Activated T-helper 1 cell treated with anti-CD3 and anti-CD28 coated beads, Interleukin-12 subunit alpha, Interleukin-12 subunit beta, Interleukin-2, Interleukin-4 antibody, amounts not matched to agents 30 ng/mL and 10 ng/mL and 1 ng/mL, durations not matched to agents 14 hours and 24 hours and 36 hours (primary cell): ENCODE measurements at regions not wholly inside any gene's neighbourhood (a gene's known extent, or its start where the extent isn't known, plus 50 kb on each side); places are given as distances from the start of the nearest gene placed in this dataset.
"Not testable (repeated sequence)": the region's sequence is repeated elsewhere in the genome, so short reads cannot be mapped to it uniquely, and the experiment has no call there.

Experiments used
- DNase-seq: peaks from one replicate; pipeline ENCODE4 v3.0.0; 2021; ENCODE audit warnings: low spot score
- H3K27ac Mint-ChIP-seq: one replicate; pipeline ENCODE4 v1.8.0; 2021; ENCODE audit warnings: mild to moderate bottlenecking, mixed read lengths
- H3K27me3 Mint-ChIP-seq: one replicate; pipeline ENCODE4 v1.8.0; 2022; ENCODE audit warnings: mild to moderate bottlenecking, moderate library complexity, mixed read lengths; ENCODE audit not compliant: insufficient read depth
- H3K36me3 Mint-ChIP-seq: one replicate; pipeline ENCODE4 v1.8.0; 2021; ENCODE audit warnings: low read depth, mixed read lengths
- H3K4me1 Mint-ChIP-seq: one replicate; pipeline ENCODE4 v1.8.0; 2021; ENCODE audit warnings: low read depth, mixed read lengths
- H3K4me3 Mint-ChIP-seq: one replicate; pipeline ENCODE4 v1.8.0; 2021; ENCODE audit warnings: mild to moderate bottlenecking, moderate library complexity, mixed read lengths
- H3K9me3 Mint-ChIP-seq: one replicate; pipeline ENCODE4 v1.8.0; 2021; ENCODE audit warnings: mixed read lengths
- intact Hi-C: fragments of 100-400 bp; cut with micrococcal nuclease; formaldehyde crosslinking; loops from one replicate; pipeline ENCODE4 v1.15.1; 2024

GRCh38 chr13:43970520-43971242, 91.0 kb downstream of the LACC1 start:
- H3K4me1 Mint-ChIP-seq, H3K4me3 Mint-ChIP-seq, H3K27ac Mint-ChIP-seq, H3K9me3 Mint-ChIP-seq, H3K27me3 Mint-ChIP-seq, intact Hi-C loops, DNase-seq, H3K36me3 Mint-ChIP-seq: not testable (repeated sequence)

GRCh38 chr13:43971324-43971723, 91.6 kb downstream of the LACC1 start:
- intact Hi-C loops, H3K9me3 Mint-ChIP-seq, H3K27me3 Mint-ChIP-seq, DNase-seq, H3K4me1 Mint-ChIP-seq, H3K36me3 Mint-ChIP-seq, H3K4me3 Mint-ChIP-seq, H3K27ac Mint-ChIP-seq: not testable (repeated sequence)

GRCh38 chr13:43977911-43978310, 98.2 kb downstream of the LACC1 start:
- Mint-ChIP-seq H3K9me3 (peaks cover 4% of the 10 kb centered on the region), H3K4me1 (no peaks in the 10 kb centered on the region)

GRCh38 chr13:43978688-43979087, 99.0 kb downstream of the LACC1 start:
- Mint-ChIP-seq H3K9me3 (peaks cover 4% of the 10 kb centered on the region), H3K4me1 (no peaks in the 10 kb centered on the region), H3K27me3 (no peaks in the 10 kb centered on the region), H3K36me3 (no peaks in the 10 kb centered on the region), H3K27ac (no peak overlapping the region), H3K4me3 (no peak overlapping the region)
- intact Hi-C loops, result no loop called here
- no peak for DNase-seq

More at GRCh38 chr13:43977911-43978310, 98.2 kb downstream of the LACC1 start:
- Mint-ChIP-seq H3K4me3 (no peak overlapping the region), H3K27me3 (no peaks in the 10 kb centered on the region), H3K36me3 (no peaks in the 10 kb centered on the region), H3K27ac (peak overlapping the region; percentile 35)
- intact Hi-C loops, result no loop called here
- no peak for DNase-seq

GRCh38 chr13:43979492-43979891, 99.8 kb downstream of the LACC1 start:
- peaks cover 4% of the 10 kb centered on the region for H3K9me3 Mint-ChIP-seq
- H3K4me1 Mint-ChIP-seq, result no peaks in the 10 kb centered on the region
- H3K36me3 Mint-ChIP-seq, result no peaks in the 10 kb centered on the region
- intact Hi-C loops, result no loop called here
- peaks cover 2% of the 10 kb centered on the region for H3K27me3 Mint-ChIP-seq
- no peak for DNase-seq
- no peak overlapping the region for H3K4me3 Mint-ChIP-seq
- H3K27ac Mint-ChIP-seq, result no peak overlapping the region

GRCh38 chr13:43980587-43980986, 100.9 kb downstream of the LACC1 start:
- no peak overlapping the region for H3K4me3 Mint-ChIP-seq
- no peaks in the 10 kb centered on the region for H3K36me3 Mint-ChIP-seq
- DNase-seq, result no peak
- H3K9me3 Mint-ChIP-seq, result peaks cover 4% of the 10 kb centered on the region
- intact Hi-C loops, result no loop called here
- H3K4me1 Mint-ChIP-seq, result no peaks in the 10 kb centered on the region
- no peak overlapping the region for H3K27ac Mint-ChIP-seq
- H3K27me3 Mint-ChIP-seq, result peaks cover 2% of the 10 kb centered on the region

- Mint-ChIP-seq H3K9me3 (peaks cover 3% of the 10 kb centered on the region), H3K4me1 (no peaks in the 10 kb centered on the region), H3K36me3 (no peaks in the 10 kb centered on the region), H3K27ac (no peak overlapping the region), H3K4me3 (no peak overlapping the region), H3K27me3 (peaks cover 2% of the 10 kb centered on the region)
- intact Hi-C loops, result no loop called here
- DNase-seq, result no peak
These were observed 101.4 kb downstream of the LACC1 start for GRCh38 chr13:43981091-43981490.

- Mint-ChIP-seq H3K4me3 (no peak overlapping the region), H3K27ac (no peak overlapping the region), H3K9me3 (no peaks in the 10 kb centered on the region), H3K27me3 (peaks cover 4% of the 10 kb centered on the region), H3K36me3 (no peaks in the 10 kb centered on the region), H3K4me1 (no peaks in the 10 kb centered on the region)
- intact Hi-C loops, result no loop called here
- no peak for DNase-seq
These were observed 102.0 kb downstream of the LACC1 start for GRCh38 chr13:43981512-43982301.

GRCh38 chr13:43983373-43983772, 103.7 kb downstream of the LACC1 start:
- Mint-ChIP-seq H3K9me3 (no peaks in the 10 kb centered on the region), H3K4me1 (no peaks in the 10 kb centered on the region), H3K4me3 (no peak overlapping the region), H3K27me3 (peaks cover 4% of the 10 kb centered on the region), H3K36me3 (no peaks in the 10 kb centered on the region), H3K27ac (no peak overlapping the region)
- DNase-seq, result no peak
- intact Hi-C loops, result no loop called here

- Mint-ChIP-seq H3K27ac (no peak overlapping the region), H3K4me1 (no peaks in the 10 kb centered on the region), H3K4me3 (no peak overlapping the region), H3K36me3 (no peaks in the 10 kb centered on the region), H3K27me3 (peaks cover 4% of the 10 kb centered on the region), H3K9me3 (no peaks in the 10 kb centered on the region)
- DNase-seq, result no peak
- intact Hi-C loops, result no loop called here
These were observed 104.6 kb downstream of the LACC1 start for GRCh38 chr13:43984292-43984691.

- no peaks in the 10 kb centered on the region for H3K4me1 Mint-ChIP-seq
- intact Hi-C loops, result no loop called here
- no peaks in the 10 kb centered on the region for H3K36me3 Mint-ChIP-seq
- no peaks in the 10 kb centered on the region for H3K9me3 Mint-ChIP-seq
- peaks cover 4% of the 10 kb centered on the region for H3K27me3 Mint-ChIP-seq
- H3K4me3 Mint-ChIP-seq, result no peak overlapping the region
- no peak for DNase-seq
- H3K27ac Mint-ChIP-seq, result no peak overlapping the region
These were observed 105.8 kb downstream of the LACC1 start for GRCh38 chr13:43985422-43986072.

- intact Hi-C loops, result no loop called here
- Mint-ChIP-seq H3K9me3 (no peaks in the 10 kb centered on the region), H3K4me3 (no peak overlapping the region), H3K27me3 (peaks cover 4% of the 10 kb centered on the region), H3K4me1 (no peaks in the 10 kb centered on the region), H3K36me3 (no peaks in the 10 kb centered on the region), H3K27ac (no peak overlapping the region)
- DNase-seq, result no peak
These were observed 106.8 kb downstream of the LACC1 start for GRCh38 chr13:43986421-43986981.

- no peaks in the 10 kb centered on the region for H3K9me3 Mint-ChIP-seq
- H3K4me3 Mint-ChIP-seq, result no peak overlapping the region
- H3K4me1 Mint-ChIP-seq, result no peaks in the 10 kb centered on the region
- no peak overlapping the region for H3K27ac Mint-ChIP-seq
- intact Hi-C loops, result no loop called here
- no peaks in the 10 kb centered on the region for H3K36me3 Mint-ChIP-seq
- no peak for DNase-seq
- H3K27me3 Mint-ChIP-seq, result peaks cover 4% of the 10 kb centered on the region
These were observed 108.6 kb downstream of the LACC1 start for GRCh38 chr13:43988302-43988701.
